DND-41 (cell line): ENCODE measurements at regions not wholly inside any gene's neighbourhood (a gene's known extent, or its start where the extent isn't known, plus 50 kb on each side); places are given as distances from the start of the nearest gene placed in this dataset.

ENCODE experiments used
- ATAC-seq: fragments of 200-7000 bp; cut with Tn5 transposase; 3 replicates; pipeline ENCODE4 v1.9.1; 2021; ENCODE audit warnings: low read depth; ENCODE audit not compliant: insufficient read depth
- DNase-seq: peaks from one replicate; pipeline ENCODE4 v3.0.0-alpha.2; 2020
- H2AFZ ChIP-seq: 2 replicates; pipeline ENCODE4 v1.6.0; 2012; ENCODE audit warnings: low read depth, low read length
- H3K27ac ChIP-seq: 2 replicates; pipeline ENCODE4 v1.5.1; 2012; ENCODE audit warnings: low read length, inconsistent platforms
- H3K27me3 ChIP-seq: fragments of 200-600 bp; sonication (generic); 2 replicates; pipeline ENCODE4 v1.6.0; 2012; ENCODE audit warnings: low read length, mild to moderate bottlenecking, inconsistent platforms; ENCODE audit not compliant: insufficient read depth, poor library complexity
- H3K36me3 ChIP-seq: 2 replicates; pipeline ENCODE4 v1.5.1; 2012; ENCODE audit warnings: low read length, inconsistent platforms; ENCODE audit not compliant: insufficient read depth
- H3K4me1 ChIP-seq: 2 replicates; pipeline ENCODE4 v1.5.1; 2012; ENCODE audit warnings: mild to moderate bottlenecking, low read length; ENCODE audit not compliant: insufficient read depth
- H3K4me2 ChIP-seq: 2 replicates; pipeline ENCODE4 v1.6.0; 2012; ENCODE audit warnings: mild to moderate bottlenecking, moderate library complexity, low read length, inconsistent platforms; ENCODE audit not compliant: insufficient read depth
- H3K4me3 ChIP-seq, 2 experiments: fragments of 200-600 bp in 1 of 2; shearing (Covaris generic) in 1 of 2; 2 replicates each; pipeline ENCODE4 v1.5.1; 2012 to 2016; ENCODE audit warnings: inconsistent platforms in 2 of 2, low read length in 2 of 2, mild to moderate bottlenecking in 2 of 2, low read depth in 1 of 2, moderate library complexity in 1 of 2
- H3K79me2 ChIP-seq: 2 replicates; pipeline ENCODE4 v1.6.0; 2012; ENCODE audit warnings: low read length, inconsistent platforms; ENCODE audit not compliant: insufficient read depth
- H3K9ac ChIP-seq: 2 replicates; pipeline ENCODE4 v1.6.0; 2012; ENCODE audit warnings: low read depth, mild to moderate bottlenecking, inconsistent platforms, low read length, moderate library complexity
- H3K9me3 ChIP-seq: 2 replicates; pipeline ENCODE4 v1.5.1; 2012; ENCODE audit warnings: low read length, moderate library complexity, mild to moderate bottlenecking, inconsistent platforms; ENCODE audit not compliant: insufficient read depth, severe bottlenecking
- H4K20me1 ChIP-seq: 2 replicates; pipeline ENCODE4 v1.6.0; 2012; ENCODE audit warnings: low read length; ENCODE audit not compliant: insufficient read depth
- CTCF ChIP-seq: IDR thresholded peaks from 2 replicates; pipeline ENCODE4 v1.5.1; 2012; ENCODE audit warnings: borderline replicate concordance, low read length, moderate library complexity, mild to moderate bottlenecking; ENCODE audit not compliant: poor library complexity, severe bottlenecking; ENCODE audit errors: extremely low read depth
- EZH2 ChIP-seq: IDR thresholded peaks from 3 replicates; pipeline ENCODE4 v1.6.1; 2012; ENCODE audit warnings: borderline replicate concordance, low read depth, mild to moderate bottlenecking, moderate library complexity, low read length, inconsistent platforms; ENCODE audit not compliant: severe bottlenecking

- Histone ChIP-seq H3K36me3 (no peaks in the 10 kb centered on the region), H3K4me3 (no peak overlapping the region), H3K9me3 (no peaks in the 10 kb centered on the region), H4K20me1 (no peaks in the 10 kb centered on the region), H3K9ac (no peak overlapping the region), H3K4me2 (no peak overlapping the region), H2AFZ (no peak overlapping the region), H3K79me2 (no peaks in the 10 kb centered on the region), H3K27me3 (no peaks in the 10 kb centered on the region), H3K27ac (no peak overlapping the region), H3K4me1 (no peaks in the 10 kb centered on the region)
- DNase-seq, result no peak
- no peak for ATAC-seq
- no peak for TF ChIP-seq EZH2
- TF ChIP-seq CTCF, result no peak
Observed at GRCh38 chrX:38937400-38937799, 136.1 kb downstream of the MID1IP1 start.

DNA sequence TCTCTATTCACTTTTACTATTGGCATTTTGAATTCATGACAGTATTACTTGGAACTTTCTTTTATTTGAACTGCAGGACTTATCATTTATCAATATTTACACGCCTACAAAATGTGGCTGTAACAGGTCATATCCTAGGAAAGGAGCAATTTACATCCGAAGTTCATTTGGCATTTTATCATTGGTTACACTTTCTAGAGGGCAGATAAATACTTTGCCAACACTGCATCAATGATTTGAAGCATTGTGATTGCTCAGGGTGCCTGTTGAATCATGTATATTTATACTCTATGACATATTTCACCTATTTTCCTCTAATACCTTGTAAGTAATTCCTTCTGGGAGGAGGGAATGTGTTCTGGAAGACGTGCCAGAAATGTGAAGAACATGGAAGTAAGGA is 136.7 kb downstream of the MID1IP1 start:
- no peaks in the 10 kb centered on the region for H3K9me3 ChIP-seq
- H3K9ac ChIP-seq, result no peak overlapping the region
- DNase-seq, result no peak
- no peak overlapping the region for H3K27ac ChIP-seq
- H3K4me2 ChIP-seq, result no peak overlapping the region
- no peaks in the 10 kb centered on the region for H3K27me3 ChIP-seq
- H3K36me3 ChIP-seq, result no peaks in the 10 kb centered on the region
- no peak overlapping the region for H3K4me3 ChIP-seq
- no peak overlapping the region for H2AFZ ChIP-seq
- no peaks in the 10 kb centered on the region for H4K20me1 ChIP-seq
- H3K4me1 ChIP-seq, result no peaks in the 10 kb centered on the region
- no peak for ATAC-seq
- TF ChIP-seq EZH2 (no peak), CTCF (no peak)
- no peaks in the 10 kb centered on the region for H3K79me2 ChIP-seq

DNA sequence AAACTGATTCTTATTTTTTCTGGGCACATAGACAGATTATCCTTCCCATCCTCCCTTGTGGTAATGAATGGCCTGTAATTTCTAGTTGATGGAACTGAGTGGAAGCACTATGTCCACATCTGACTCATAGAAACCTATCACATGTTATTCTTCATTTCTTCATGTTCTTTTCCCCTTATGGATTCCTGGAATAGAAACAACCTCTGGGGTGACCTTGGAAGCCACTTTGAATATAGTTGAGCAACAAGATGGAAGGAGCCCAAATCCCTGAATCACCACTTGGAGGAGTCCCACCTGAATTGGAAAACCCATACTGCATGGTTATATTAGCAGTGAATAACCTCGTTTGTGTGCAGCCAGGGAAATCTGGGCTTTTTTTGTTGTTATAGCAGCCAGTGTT is 137.8 kb downstream of the MID1IP1 start:
- no peak for TF ChIP-seq EZH2
- TF ChIP-seq CTCF, result no peak
- Histone ChIP-seq H4K20me1 (no peaks in the 10 kb centered on the region), H3K4me3 (no peak overlapping the region), H2AFZ (no peak overlapping the region), H3K36me3 (no peaks in the 10 kb centered on the region), H3K4me2 (no peak overlapping the region), H3K4me1 (no peaks in the 10 kb centered on the region), H3K9me3 (no peaks in the 10 kb centered on the region), H3K27me3 (no peaks in the 10 kb centered on the region), H3K27ac (no peak overlapping the region), H3K79me2 (no peaks in the 10 kb centered on the region), H3K9ac (no peak overlapping the region)
- DNase-seq (no peak), ATAC-seq (no peak)

DNA sequence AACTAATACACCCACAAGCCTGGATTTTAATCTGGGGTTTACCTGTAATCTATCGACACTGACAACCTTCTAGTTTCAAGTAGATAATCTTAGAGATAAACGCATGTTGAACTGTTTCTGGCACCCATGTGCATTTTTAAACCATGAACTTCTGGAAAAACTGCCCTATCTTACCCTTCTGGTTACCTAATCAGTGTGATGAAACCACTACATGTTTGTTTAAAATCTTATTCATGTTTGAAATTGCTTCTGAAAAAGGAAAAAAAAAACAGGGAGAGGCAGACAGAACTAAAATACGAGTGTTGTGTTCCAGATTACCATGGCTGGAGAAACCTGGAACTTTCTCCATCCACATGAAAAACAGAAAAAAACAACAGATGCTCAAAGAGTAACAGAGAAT is 139.3 kb downstream of the MID1IP1 start:
- Histone ChIP-seq H3K4me1 (no peaks in the 10 kb centered on the region), H3K4me3 (no peak overlapping the region), H3K9ac (no peak overlapping the region), H3K79me2 (no peaks in the 10 kb centered on the region), H3K36me3 (no peaks in the 10 kb centered on the region), H3K27ac (no peak overlapping the region), H4K20me1 (no peaks in the 10 kb centered on the region), H3K27me3 (no peaks in the 10 kb centered on the region), H3K9me3 (no peaks in the 10 kb centered on the region), H2AFZ (no peak overlapping the region), H3K4me2 (no peak overlapping the region)
- TF ChIP-seq CTCF (no peak), EZH2 (no peak)
- no peak for ATAC-seq
- DNase-seq, result no peak
